EL (cell line): ENCODE measurements at regions not wholly inside any gene's neighbourhood (a gene's known extent, or its start where the extent isn't known, plus 50 kb on each side); places are given as distances from the start of the nearest gene placed in this dataset.

Experiments
- DNase-seq: peaks from one replicate; pipeline ENCODE4 v3.0.0-alpha.2; 2016

DNA sequence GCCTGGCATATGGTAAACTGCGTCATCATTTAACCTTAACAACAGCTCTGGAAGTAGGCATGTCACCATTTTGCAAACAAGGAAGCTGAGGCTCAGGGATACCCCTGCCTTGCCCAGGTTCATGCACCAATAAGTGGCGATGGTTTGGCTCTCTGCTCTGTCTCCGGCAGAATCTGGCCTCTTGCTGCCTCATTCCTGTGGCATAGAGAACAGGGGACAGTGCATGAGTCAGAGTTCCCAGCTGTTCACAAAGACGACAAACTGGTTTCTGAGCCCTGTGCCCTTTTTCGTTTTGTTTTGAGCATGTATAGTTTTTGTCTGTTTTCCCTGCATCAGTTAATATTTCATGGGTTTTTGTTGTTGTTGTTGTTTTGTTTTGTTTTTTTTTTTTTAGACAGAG is 236.8 kb downstream of the OPA1 start:
- peak; percentile 45 for DNase-seq

- DNase-seq: no peak
These were observed 237.8 kb downstream of the OPA1 start for GRCh38 chr3:193830791-193831191.

DNA sequence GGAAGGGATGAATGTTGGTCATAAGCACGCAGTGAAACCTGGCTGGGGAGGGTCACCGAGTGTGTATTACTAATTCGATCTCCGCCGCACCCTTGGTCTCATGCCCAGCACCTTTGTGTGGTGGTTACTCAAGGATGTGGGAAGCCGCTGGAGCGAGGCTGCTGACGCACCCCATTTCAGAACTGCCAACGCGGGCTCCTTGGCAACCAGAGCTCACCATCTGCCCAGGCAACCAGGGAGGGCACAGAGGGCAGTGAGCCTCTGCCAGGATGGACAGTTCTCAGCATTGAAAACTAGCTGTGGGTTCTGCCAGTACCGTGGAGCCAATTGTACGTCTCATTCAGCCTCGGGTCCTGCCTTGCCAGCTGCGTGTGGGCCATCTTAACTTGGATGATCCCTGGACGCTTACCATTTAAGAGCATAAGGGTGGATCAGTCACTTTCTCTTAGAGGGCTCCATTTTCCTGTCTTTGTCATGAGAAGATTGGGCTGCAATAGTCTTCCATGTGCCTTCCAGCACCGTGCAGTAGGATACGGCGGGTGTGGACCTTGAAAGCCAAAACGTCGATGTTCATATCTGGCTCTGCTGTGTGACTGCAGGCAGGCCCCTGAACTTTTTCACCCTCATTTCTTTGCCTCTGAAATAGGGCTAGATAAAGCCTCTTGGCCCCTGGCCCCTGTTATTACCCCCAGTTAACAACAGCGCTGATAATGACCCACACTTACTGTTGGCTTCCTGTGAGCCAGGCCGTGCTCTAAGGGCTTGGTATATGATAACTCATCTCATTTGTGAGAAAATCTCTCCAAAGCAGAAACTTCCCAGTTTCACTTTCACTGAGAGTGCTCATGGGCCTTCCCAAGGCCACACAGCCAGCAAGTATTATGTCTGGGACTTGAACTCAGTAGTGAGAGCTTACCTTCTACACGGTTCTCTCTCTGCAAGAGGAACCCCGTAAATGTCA is 238.8 kb downstream of the OPA1 start:
- DNase-seq: no peak

DNA sequence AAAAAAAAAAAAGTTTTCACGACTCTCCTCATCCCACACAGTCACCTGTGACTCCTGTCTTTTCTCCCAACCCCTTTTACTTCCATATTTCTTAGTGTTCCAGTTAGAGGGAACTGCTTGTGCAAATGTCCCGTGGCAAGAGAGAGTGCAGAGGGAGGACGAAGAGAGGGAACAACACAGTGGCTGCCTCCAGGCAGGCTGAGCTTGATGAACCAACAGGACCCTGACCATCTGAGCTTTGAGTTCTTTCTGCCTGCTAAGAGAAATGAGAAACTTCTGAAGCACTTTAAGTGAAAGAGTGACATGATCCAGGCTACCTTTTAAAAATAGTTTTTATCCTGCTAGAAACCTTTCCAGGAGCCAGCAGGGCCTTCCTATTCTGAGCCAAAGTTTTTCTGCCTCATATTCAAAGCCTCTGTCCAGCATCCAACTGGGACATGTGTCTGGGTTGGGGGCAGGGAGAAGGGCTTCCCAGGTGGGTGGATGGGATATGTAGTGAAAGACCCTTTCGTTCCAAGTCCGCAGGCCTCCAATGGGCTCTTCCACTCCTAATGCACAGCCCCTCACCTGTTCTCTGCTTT is 239.9 kb downstream of the OPA1 start:
- no peak for DNase-seq

- DNase-seq: no peak
These were observed 240.6 kb downstream of the OPA1 start for GRCh38 chr3:193833592-193833991.

DNA sequence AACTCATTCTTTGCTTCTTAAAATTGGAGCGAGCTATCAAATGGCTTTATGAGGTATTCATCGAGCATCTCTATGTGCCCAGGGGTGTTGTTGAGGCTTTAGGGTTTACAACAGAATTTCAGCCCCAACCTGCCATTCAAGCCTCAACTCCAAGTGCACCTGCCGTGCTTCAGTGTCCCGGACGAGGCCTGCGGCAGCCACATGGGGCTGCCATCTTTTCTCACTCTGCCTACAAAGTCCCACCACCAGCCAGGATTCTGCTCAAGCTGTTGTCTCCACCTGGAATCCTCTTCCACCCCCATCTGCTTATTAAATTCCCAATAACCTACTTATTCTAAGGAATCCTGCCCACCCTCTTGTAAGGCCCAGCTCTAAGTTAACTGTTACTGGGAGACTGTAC is 242.4 kb downstream of the OPA1 start:
- DNase-seq: no peak

- DNase-seq: no peak
These were observed 243.5 kb downstream of the OPA1 start for GRCh38 chr3:193836511-193836910.

DNA sequence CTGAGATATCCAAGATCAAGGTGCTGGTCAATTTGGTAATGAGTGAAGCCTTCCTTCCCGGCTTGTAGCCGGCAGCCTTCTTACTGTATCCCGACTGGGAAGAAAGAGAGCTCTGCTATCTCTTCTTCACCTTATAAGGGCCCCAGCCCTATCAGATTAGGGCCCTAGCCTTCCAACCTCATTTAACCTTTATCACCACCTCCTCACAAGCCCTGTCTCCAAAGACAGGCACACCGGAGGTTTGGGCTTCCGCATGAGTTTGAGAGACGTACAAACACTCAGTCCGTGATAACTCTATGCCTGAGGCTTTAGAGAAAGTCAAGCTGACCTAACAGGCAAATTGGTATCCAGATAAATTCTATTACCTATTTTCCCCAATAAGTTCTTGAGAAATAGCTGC is 243.9 kb downstream of the OPA1 start:
- DNase-seq: no peak

- no peak for DNase-seq
These were observed 244.4 kb downstream of the OPA1 start for GRCh38 chr3:193837347-193837827.

- DNase-seq: no peak
These were observed 247.2 kb downstream of the OPA1 start for GRCh38 chr3:193840111-193840641.

DNA sequence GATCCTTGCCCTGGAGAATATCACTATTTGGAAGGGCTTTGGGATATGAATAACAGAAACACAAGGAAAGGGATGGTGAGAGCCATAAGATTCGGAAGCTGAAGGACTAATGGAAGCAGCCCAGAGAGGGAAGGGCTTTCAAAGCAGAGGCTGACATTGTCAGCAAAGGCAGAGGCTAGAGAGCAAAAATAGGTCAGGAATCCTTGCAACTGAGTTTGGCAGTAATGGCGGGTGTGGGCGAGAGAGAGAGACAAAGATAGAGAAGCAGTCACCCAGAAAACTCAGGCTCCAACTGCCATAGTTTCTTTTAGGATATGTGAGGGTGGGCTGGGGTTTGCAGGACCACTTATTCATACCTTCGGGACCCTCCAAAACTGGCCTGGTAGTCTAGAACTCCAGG is 248.6 kb downstream of the OPA1 start:
- no peak for DNase-seq

- DNase-seq: no peak
These were observed 249.2 kb downstream of the OPA1 start for GRCh38 chr3:193842029-193842798.

GRCh38 chr3:193842832-193843473 is 249.9 kb downstream of the OPA1 start:
- no peak for DNase-seq

DNA sequence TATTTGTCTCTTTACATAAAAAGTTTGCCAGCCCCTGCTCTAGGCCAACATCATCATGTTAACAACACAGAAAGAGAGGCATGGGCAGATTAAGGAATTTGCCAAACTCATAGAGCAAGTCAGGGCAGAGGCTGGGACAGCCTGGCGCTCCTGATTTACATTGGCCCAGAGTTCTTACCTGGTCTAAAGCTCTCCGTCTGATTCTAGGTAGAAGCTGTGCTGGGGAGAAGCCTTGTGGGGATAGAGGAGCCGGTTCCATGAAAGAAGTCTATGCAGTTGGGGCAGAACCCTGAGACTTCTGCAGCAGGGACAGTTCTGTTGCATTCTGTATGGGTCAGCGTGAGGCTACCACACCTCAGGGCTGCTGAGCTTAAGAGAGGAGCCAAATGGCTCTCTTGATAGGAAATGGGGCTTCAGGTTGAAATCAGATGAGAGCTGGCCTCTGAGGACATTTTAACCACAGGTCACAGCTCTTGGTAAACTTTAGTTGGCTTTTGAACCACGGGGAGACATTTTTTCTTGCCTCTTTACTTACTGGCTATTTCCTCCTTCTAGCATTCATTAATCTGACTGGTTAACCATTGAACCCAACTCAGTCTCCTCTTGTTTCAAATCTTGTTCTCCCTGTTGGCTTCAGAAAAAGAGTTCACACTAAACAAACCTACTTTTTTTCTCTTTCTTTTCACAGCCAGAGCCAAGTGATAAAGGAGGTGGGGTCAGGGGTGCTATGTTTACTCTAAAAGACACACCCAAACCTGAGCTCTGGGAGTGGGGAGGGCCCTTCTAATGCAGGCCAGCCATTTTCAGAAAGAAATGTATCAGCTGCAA is 250.7 kb downstream of the OPA1 start:
- DNase-seq: no peak

GRCh38 chr3:193844472-193844871 is 251.5 kb downstream of the OPA1 start:
- DNase-seq: no peak

DNA sequence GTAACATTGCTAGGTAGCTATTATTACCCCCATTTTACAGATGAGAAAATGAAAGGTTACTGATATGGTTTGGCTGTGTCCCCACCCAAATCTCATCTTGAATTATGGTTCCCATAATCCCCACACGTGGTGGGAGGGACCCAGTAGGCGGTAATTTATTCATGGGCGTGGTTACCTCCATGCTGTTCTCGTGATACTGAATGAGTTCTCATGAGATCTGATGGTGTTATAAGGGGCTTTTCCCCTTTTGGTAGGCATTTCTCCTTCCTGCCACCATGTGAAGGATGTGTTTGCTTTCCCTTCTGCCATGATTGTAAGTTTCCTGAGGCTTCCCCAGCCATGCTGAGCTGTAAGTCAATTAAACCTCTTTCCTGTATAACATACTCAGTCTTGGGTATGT is 252.1 kb downstream of the OPA1 start:
- no peak for DNase-seq

- DNase-seq: no peak
These were observed 253.6 kb downstream of the OPA1 start for GRCh38 chr3:193846569-193846968.

- DNase-seq: no peak
These were observed 254.4 kb downstream of the OPA1 start for GRCh38 chr3:193847402-193847801.

- DNase-seq: no peak
These were observed 255.5 kb downstream of the OPA1 start for GRCh38 chr3:193848547-193848946.

GRCh38 chr3:193850084-193850619 is 257.1 kb downstream of the OPA1 start:
- no peak for DNase-seq

DNA sequence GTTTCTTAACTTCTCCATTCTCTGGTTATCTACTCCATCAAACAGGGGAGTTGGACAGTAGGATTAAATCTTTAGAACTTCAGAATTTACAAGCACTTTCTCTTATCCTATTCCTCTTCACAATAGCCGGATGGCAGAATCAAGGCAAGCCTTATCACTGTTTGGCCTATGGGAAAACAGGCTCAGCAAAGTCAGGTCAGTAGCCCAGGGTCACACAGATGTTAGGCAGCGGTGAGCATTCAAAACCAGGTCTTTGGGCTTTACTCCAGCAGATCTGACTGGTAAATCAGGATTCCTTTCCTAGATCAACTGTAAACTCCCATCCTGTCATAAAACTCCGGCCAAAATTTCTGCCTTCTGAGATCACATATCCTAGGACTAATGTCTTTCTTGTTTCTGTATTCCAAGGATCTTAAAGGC is 258.4 kb downstream of the OPA1 start:
- no peak for DNase-seq
